ENCODE measurements at regions not wholly inside any gene's neighbourhood (a gene's known extent, or its start where the extent isn't known, plus 50 kb on each side); places are given as distances from the start of the nearest gene placed in this dataset.
"Not testable (repeated sequence)": the region's sequence is repeated elsewhere in the genome, so short reads cannot be mapped to it uniquely, and the experiment has no call there.

DNA sequence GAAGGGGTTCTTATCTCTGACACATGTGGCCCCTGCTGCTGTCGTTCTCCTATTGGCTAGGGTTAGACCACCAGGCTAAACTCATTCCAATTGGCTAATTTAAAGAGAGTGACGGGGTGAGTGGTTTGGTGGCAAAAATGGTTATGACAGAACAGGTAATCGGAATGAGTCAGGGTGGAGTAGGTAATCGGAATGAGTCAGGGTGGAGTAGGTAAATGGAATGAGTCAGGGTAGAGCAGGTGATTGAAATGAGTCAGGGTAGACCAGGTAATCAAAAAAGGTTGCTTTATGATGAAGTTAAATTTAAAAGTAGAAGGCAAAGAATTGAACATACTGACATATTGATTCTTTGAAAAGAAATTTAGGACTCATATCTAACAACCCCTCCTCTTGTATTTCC lies 626.2 kb upstream of the CNTN5 start:
- TF ChIP-seq, protein P1, sequence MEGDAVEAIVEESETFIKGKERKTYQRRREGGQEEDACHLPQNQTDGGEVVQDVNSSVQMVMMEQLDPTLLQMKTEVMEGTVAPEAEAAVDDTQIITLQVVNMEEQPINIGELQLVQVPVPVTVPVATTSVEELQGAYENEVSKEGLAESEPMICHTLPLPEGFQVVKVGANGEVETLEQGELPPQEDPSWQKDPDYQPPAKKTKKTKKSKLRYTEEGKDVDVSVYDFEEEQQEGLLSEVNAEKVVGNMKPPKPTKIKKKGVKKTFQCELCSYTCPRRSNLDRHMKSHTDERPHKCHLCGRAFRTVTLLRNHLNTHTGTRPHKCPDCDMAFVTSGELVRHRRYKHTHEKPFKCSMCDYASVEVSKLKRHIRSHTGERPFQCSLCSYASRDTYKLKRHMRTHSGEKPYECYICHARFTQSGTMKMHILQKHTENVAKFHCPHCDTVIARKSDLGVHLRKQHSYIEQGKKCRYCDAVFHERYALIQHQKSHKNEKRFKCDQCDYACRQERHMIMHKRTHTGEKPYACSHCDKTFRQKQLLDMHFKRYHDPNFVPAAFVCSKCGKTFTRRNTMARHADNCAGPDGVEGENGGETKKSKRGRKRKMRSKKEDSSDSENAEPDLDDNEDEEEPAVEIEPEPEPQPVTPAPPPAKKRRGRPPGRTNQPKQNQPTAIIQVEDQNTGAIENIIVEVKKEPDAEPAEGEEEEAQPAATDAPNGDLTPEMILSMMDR (IDR thresholded peaks at IDR 0.05) = not testable (repeated sequence)
- not testable (repeated sequence) for TF ChIP-seq POLR2A (IDR thresholded peaks at IDR 0.05)

Data from esophagus squamous epithelium (tissue), 4 donors.